GM23338 (cell line): ENCODE measurements at regions not wholly inside any gene's neighbourhood (a gene's known extent, or its start where the extent isn't known, plus 50 kb on each side); places are given as distances from the start of the nearest gene placed in this dataset.

ENCODE experiments used
- CTCF ChIP-seq, 2 experiments: fragments of 200-600 bp in 1 of 2; sonication (generic) in 1 of 2; conservative IDR thresholded peaks; 2 replicates each; pipeline versions ENCODE4 v1.5.1 to v1.6.1; 2016 to 2017; ENCODE audit warnings: antibody characterized with exemption in 2 of 2, low read depth in 2 of 2, mild to moderate bottlenecking in 2 of 2, moderate library complexity in 1 of 2
- EZH2 ChIP-seq: fragments of 200-600 bp; sonication (generic); IDR thresholded peaks from one replicate; pipeline ENCODE4 v1.8.0; 2017; ENCODE audit warnings: antibody characterized with exemption, mild to moderate bottlenecking, low read depth; ENCODE audit not compliant: unreplicated experiment
- EZH2phosphoT487 ChIP-seq: fragments of 200-600 bp; sonication (generic); IDR thresholded peaks from one replicate; pipeline ENCODE4 v1.8.1; 2018; ENCODE audit warnings: antibody characterized with exemption; ENCODE audit not compliant: unreplicated experiment

GRCh38 chr4:3659131-3659530, 107.1 kb upstream of the ADRA2C start:
- no peak for TF ChIP-seq CTCF (conservative IDR thresholded peaks at IDR 0.05; ENCODE audit: low read depth in 2 of 2)
- TF ChIP-seq EZH2phosphoT487, result no peak
- TF ChIP-seq EZH2, result no peak
